HCEC 1CT (cell line): ENCODE measurements at regions not wholly inside any gene's neighbourhood (a gene's known extent, or its start where the extent isn't known, plus 50 kb on each side); places are given as distances from the start of the nearest gene placed in this dataset.
"Not testable (repeated sequence)": the region's sequence is repeated elsewhere in the genome, so short reads cannot be mapped to it uniquely, and the experiment has no call there.

Experiments
- DNase-seq: peaks from one replicate; pipeline ENCODE4 v3.0.0-alpha.2; 2017

- DNase-seq: no peak
Measured at GRCh38 chr4:114034189-114034588, 54.7 kb upstream of the ARSJ start.

GRCh38 chr4:114036426-114036825, 57.0 kb upstream of the ARSJ start:
- no peak for DNase-seq

GRCh38 chr4:114036864-114037263, 57.4 kb upstream of the ARSJ start:
- no peak for DNase-seq

GRCh38 chr4:114037988-114038387, 58.5 kb upstream of the ARSJ start:
- no peak for DNase-seq

GRCh38 chr4:114038762-114039387, 59.4 kb upstream of the ARSJ start:
- no peak for DNase-seq

- DNase-seq: no peak
Measured at GRCh38 chr4:114040319-114041116, 61.1 kb upstream of the ARSJ start.

GRCh38 chr4:114041117-114041475, 61.6 kb upstream of the ARSJ start:
- DNase-seq: peak; percentile 32

GRCh38 chr4:114043116-114043515, 63.7 kb upstream of the ARSJ start:
- no peak for DNase-seq

- DNase-seq: not testable (repeated sequence)
Measured at GRCh38 chr4:114044351-114044750, 64.9 kb upstream of the ARSJ start.

GRCh38 chr4:114046331-114046730, 66.9 kb upstream of the ARSJ start:
- no peak for DNase-seq

- DNase-seq: not testable (repeated sequence)
Measured at GRCh38 chr4:114048154-114048553, 68.7 kb upstream of the ARSJ start.

- DNase-seq: no peak
Measured at GRCh38 chr4:114052227-114052626, 72.8 kb upstream of the ARSJ start.

- DNase-seq: no peak
Measured at GRCh38 chr4:114056599-114056998, 77.2 kb upstream of the ARSJ start.

GRCh38 chr4:114057746-114058145, 78.3 kb upstream of the ARSJ start:
- DNase-seq: no peak

- no peak for DNase-seq
Measured at GRCh38 chr4:114062499-114062898, 83.1 kb upstream of the ARSJ start.

- no peak for DNase-seq
Measured at GRCh38 chr4:114072781-114073180, 93.3 kb upstream of the ARSJ start.

- no peak for DNase-seq
Measured at GRCh38 chr4:114076899-114077570, 97.6 kb upstream of the ARSJ start.

- DNase-seq: peak; percentile 83
Measured at GRCh38 chr4:114077610-114078009, 98.2 kb upstream of the ARSJ start.

- no peak for DNase-seq
Measured at GRCh38 chr4:114078636-114079035, 99.2 kb upstream of the ARSJ start.

- DNase-seq: no peak
Measured at GRCh38 chr4:114081783-114082182, 102.3 kb upstream of the ARSJ start.

GRCh38 chr4:114082348-114082747, 102.9 kb upstream of the ARSJ start:
- no peak for DNase-seq

- DNase-seq: no peak
Measured at GRCh38 chr4:114085611-114086345, 106.3 kb upstream of the ARSJ start.

GRCh38 chr4:114087596-114088230, 108.3 kb upstream of the ARSJ start:
- peak; percentile 67 for DNase-seq
